ENCODE measurements at regions not wholly inside any gene's neighbourhood (a gene's known extent, or its start where the extent isn't known, plus 50 kb on each side); places are given as distances from the start of the nearest gene placed in this dataset.

DNA sequence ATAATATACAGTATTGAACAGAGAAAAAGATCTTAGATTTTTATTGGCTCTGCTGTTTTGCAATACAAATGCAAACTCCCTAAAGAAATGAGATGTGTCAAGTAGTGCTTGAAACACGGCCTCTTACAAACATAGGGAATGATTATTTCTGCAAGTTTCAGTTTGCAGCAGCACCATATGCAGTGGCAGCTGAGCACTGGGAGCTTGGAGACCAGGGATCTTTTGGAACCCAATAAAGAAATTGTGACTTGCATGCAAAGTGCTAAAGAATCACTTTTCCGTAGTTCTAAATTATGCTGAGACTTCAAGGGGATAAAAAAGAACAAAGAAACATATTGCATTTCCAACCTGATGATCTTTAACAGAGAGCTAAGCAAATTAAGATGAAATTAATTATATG, 674.6 kb upstream of the ZNF608 start:
- TF ChIP-seq, protein P1, sequence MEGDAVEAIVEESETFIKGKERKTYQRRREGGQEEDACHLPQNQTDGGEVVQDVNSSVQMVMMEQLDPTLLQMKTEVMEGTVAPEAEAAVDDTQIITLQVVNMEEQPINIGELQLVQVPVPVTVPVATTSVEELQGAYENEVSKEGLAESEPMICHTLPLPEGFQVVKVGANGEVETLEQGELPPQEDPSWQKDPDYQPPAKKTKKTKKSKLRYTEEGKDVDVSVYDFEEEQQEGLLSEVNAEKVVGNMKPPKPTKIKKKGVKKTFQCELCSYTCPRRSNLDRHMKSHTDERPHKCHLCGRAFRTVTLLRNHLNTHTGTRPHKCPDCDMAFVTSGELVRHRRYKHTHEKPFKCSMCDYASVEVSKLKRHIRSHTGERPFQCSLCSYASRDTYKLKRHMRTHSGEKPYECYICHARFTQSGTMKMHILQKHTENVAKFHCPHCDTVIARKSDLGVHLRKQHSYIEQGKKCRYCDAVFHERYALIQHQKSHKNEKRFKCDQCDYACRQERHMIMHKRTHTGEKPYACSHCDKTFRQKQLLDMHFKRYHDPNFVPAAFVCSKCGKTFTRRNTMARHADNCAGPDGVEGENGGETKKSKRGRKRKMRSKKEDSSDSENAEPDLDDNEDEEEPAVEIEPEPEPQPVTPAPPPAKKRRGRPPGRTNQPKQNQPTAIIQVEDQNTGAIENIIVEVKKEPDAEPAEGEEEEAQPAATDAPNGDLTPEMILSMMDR (IDR thresholded peaks at IDR 0.05) = no peak
- TF ChIP-seq EP300 (IDR thresholded peaks at IDR 0.05) = no peak

Measured in esophagus muscularis mucosa (tissue), 3 donors.